ENCODE measurements at regions not wholly inside any gene's neighbourhood (a gene's known extent, or its start where the extent isn't known, plus 50 kb on each side); places are given as distances from the start of the nearest gene placed in this dataset.
"Not testable (repeated sequence)": the region's sequence is repeated elsewhere in the genome, so short reads cannot be mapped to it uniquely, and the experiment has no call there.

DNA sequence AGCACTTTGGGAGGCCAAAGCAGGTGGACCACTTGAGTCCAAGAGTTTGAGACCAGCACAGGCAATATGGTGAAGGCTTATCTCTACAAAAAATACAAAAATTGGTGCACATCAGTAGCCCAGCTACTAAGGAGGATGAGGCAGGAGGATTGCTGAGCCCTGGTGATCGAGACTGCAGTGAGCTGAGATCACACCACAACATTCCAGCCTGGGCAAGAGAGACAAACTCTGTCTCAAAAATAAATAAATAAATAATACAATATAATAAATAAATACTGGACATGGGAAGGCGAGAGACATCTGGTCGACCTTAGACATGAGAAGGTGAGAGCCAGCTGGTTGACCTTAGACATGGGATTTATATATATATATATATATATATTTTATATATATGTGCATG is 119.8 kb upstream of the SLC38A4 start:
- DNase-seq (ENCODE audit: low read depth), result no peak

DNA sequence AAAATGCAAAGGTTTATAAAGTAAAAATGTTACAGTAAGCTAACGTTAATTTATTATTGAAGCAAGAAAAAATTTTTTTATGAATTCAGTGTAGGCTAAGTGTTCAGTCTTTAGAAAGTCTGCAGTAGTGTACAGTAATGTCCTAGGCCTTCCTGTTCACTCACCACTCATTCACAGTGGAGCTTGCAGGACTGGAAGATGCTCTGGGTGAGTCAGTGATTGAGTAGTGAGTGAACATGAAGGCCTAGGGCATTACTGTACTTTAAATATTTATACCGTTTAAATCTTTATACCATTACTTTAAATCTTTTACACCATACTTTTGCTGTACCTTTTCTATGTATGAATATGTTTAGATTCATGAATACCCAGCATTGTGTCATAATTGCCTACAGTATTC is 120.3 kb upstream of the SLC38A4 start:
- DNase-seq (ENCODE audit: low read depth), result no peak

DNA sequence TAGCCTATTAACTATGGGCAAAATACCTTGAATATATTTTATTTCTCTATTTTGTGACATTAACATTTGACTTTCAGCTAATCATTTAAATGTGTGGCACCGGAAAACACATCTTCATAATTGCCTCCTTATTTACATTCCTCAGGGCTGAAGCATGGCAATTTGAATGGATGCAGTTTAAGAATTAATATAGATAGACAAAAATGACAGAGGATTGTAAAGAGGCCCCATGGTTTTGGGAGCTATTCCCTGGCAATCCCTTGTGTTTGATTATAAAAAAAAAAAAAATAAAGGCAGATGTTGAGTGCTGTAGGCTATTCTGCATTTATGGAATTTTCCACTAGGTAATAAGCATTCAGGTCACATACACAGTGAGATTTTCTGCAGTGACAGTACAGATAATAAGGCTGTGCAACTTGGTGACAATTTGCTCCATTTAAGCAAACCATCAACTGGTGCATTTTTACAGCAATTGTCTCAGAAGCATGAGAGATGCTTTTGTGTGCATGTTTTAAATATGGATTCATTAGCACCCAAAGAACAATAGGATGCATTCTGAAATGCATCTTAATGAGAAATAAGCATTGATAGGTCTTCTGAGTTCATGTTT is 123.2 kb upstream of the SLC38A4 start:
- no peak for DNase-seq (ENCODE audit: low read depth)

- no peak for DNase-seq (ENCODE audit: low read depth)
Observed at GRCh38 chr12:46950094-46950493, 124.3 kb upstream of the SLC38A4 start.

DNA sequence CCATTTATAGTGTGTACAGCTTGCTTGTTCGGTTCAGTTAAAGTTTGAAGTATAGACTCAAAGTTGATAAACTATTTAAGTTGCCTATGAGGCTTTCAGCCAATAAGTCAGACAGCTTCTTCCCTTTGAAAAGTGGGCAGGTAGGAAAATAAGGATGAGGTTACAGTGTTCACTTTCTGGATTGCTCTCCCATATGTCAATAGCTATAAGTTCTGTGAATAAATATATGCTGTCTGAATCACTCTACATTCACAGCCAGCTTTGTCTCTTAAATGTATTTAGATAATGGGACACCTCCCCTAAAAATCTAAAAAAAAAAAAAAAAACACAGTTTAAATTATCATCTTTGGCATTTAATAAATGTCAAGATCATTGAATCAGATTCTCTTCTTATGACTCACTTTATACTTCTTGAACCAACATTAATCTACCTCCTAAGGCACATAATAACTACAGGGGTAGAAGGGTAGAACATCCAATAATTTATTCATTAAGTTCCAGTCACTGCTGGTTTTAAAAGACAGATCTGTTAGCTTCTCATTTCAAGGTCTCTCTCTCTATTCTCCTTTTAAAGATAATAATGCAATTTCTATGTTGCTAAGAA is 126.4 kb upstream of the PCED1B start:
- DNase-seq (ENCODE audit: low read depth), result no peak

DNA sequence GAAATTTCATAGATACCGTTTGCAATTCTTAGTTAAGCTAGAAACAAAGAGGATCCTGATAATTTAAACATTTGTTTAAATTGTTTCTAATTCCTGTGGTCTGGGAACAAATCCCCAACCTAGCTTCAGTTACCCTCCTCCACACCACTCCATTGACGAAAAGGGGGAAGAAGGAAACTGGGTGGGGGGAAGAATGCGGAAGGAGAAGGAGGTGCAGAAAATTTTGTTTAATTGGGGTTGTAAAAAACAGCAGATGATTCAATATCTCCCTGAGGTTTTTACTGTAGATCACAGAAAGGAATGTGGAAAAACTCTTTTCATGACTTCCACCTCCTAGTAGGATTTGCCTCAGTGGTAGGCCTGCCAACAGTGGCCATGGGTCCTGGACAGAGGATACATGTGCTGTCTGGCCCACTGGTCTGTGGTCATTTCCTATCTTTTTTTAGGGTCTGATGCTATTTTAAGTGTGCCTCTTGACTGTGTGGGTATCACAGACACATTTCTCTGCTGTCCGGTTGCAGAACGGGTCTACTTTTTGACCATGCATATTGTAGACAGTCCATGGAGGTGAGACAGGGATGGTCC is 122.9 kb upstream of the PCED1B start:
- DNase-seq (ENCODE audit: low read depth), result no peak

DNA sequence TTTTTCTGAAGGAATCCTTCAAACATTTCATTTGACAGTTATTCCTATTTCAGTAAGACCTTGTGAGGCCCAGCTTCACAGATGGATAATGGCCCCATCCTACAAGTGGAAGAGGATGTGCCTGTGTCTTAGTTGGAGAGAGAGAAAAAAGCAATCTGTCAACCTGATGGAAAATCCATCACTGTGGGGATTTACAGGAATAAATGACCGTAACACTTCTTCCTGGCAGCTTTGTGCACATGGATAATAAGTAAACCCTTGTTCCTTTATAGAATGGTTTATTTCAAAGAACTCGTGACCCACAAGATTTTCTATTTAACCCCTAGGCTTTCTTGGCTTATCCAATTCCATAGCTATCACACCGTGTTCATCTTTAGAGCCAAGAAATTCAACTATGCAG is 121.4 kb upstream of the PCED1B start:
- no peak for DNase-seq (ENCODE audit: low read depth)

DNA sequence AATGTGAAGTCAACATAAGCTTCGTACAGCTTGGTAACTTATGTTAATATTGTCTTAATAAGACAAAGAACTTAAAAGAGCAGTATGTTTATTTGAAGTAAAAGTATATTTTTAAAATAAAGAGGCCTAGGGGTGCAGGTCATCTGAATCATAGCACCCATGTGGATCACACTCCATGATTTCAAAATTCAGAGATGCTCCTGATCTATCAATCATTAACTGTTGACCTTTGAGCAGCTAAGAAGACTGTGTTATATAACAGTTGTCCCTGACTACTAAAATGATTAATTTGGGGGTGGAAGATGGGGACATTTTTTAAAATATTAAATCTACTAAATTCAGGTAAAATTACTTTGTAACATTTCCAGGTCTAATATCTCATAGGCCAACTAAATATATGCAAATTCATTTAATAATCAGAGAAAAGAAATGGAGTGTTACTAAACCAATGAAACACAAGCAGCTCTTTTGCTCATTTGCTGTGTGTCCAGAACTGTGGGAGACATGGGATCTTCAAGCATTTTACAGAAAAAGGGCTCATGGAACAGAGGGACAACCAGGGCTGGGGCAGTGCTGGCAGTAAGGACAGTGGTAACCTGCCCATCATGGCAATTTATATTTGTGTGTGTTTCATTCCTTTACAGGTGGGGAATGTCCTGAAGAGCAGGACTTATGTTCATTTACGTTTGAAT is 120.7 kb upstream of the PCED1B start:
- no peak for DNase-seq (ENCODE audit: low read depth)

DNA sequence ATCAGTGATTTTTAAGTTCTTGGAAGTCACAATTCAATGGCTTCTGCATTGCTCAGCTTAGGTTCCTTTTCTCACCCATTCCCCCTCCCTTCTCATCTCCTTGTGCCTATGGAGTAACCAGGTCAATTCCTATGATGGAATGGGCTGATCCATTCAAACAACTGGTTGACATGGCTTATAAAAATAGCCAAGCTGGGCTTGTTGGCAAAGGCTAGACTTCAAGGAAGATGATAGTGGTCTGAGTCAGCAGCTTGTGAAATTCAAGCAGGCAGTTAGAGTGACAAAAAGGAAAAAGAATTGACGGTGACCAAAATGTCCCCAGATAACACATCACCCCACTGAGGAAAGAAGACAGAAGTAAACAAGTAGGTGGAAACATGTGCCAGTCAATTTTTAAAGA is 119.9 kb upstream of the PCED1B start:
- peak; percentile 94 for DNase-seq (ENCODE audit: low read depth)

DNA sequence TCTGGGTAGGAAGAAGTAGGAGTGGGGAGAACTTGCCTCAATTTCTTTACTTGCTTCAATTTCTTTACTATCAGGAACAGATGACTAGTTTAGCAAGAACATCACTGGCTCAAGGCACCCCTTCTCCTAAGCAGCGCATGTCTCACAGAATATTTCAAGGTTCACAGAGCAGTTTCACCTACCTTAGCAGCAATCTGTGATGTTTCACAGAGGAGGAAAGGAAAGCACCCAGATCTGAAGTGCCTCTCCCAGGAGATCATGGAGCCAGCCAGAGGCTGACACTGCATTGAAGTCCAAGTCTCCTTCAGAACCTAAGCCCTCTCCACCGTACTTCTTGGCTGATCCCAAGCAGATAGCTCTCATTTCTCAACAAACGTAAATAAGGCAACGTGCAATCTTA is 118.7 kb upstream of the PCED1B start:
- no peak for DNase-seq (ENCODE audit: low read depth)

DNA sequence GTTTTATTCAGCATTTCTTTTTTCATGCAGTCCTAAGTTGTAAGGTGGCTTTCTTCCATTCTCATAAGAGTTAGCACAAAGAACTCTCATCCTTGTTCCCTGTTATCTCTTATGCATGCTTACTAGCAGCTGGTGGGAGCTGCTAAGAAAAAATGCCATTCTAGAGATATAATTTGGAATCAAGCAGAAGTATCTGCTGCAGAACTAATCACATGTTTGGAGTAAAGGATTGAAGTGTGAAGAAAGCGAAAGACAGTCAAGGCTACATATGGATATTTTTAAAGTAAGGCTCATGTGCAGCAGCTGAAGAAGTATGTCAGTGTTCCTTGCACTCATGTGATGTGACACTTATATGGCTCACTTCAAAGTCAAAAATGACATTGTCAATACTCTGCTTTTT is 116.2 kb upstream of the PCED1B start:
- DNase-seq (ENCODE audit: low read depth), result no peak

- peak; percentile 87 for DNase-seq (ENCODE audit: low read depth)
Observed at GRCh38 chr12:46963977-46964971, 115.1 kb upstream of the PCED1B start.

DNA sequence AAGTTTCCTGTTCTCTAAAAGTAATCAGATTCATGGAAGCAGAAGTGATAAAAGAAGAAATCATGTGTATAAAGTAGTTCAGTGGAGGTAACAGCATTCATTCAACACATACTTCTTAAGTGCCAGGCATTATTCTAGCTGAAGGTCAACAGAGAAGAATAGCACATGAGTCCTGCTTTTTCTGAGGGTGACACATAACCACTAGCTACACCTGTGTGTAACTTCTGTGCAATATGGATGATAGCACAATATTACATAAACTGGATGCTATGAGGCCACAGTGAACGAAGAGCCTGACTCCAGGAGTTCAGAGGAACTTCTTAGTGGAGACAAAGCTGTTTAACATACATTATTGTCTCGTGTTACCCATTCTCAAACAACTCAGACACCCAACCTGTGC is 114.3 kb upstream of the PCED1B start:
- no peak for DNase-seq (ENCODE audit: low read depth)

- no peak for DNase-seq (ENCODE audit: low read depth)
Observed at GRCh38 chr12:46965880-46966279, 113.5 kb upstream of the PCED1B start.

DNA sequence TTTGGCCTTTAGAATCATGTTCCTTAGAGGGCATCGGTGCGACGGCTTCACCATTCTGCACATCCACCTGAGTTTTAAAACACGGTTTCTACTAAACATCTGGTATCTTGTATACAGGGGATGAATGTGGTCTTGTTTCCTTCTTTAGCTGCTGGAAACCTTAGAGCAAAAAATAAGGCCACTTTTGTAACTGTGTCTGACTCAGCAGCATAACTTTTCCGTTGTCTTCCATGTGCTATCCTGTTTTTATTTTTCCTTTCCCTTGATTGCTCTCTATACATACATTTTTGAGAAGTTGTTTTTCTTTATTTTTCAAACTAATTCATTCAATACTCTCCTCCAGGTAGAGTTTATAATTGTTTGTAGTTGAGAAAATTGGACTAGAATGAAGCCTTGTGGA is 108.8 kb upstream of the PCED1B start:
- DNase-seq (ENCODE audit: low read depth), result no peak

- DNase-seq (ENCODE audit: low read depth), result not testable (repeated sequence)
Observed at GRCh38 chr12:46973937-46974336, 105.5 kb upstream of the PCED1B start.

DNA sequence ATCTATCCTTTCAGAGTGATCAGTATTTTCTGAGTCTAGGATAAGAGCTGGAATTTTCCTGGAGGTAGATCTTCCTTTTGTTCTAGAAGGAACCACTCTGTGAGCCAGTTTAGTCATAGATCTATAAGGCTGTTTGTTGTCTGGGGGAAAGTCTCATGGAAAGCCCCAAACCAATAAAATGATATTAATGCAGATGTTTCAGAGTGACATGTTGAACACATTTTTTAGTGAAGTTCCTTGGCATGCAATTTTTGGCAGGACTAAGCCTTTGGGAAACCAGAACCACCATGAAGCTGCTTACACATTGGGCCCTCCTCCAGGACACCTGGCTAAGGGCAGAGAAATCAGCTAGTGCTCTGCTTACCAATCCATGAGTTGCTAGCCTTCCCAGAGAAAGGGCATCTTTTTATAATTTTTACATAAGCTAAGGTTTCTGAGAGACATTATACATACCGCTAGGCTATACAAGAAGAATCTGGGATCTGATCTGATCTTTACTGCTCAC is 101.5 kb upstream of the PCED1B start:
- DNase-seq (ENCODE audit: low read depth), result no peak

DNA sequence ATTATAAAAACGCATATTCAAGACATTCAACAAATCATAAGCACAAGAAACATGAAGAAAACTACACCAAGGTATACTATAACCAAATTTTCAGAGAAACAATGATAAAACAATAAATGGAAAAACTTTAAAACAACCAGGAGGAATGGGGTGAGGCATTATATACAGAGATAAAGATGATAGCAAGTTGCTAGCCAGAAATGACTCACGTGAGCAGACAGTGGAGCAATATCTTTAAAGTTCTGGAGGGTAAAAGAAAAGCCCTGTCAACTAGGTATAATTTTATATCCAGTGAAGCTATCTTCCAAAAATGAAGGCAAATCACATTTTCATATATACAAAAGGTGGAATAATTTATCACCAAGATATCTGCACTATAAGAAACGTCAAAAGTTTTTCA is 97.8 kb upstream of the PCED1B start:
- DNase-seq (ENCODE audit: low read depth), result no peak

- no peak for DNase-seq (ENCODE audit: low read depth)
Observed at GRCh38 chr12:46982629-46983392, 96.6 kb upstream of the PCED1B start.

DNA sequence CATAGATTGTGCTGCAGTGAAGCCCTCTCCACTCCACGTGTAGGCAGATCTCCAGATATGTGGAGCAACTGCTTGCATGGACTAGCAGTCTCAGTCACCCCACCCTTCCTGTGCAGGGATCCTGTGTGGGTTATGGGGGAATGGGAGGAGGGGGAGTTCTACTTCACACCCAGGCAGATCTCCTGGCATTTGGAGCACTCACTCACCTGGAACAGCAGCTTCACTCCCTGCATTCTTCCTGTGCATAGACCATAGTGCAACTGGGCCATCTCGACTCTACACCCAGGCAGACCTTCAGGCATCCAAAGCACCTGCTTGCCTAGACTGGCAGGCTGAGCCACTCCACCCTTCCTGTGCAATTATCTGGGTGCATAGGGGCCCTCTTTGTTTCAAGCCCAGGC is 96.0 kb upstream of the PCED1B start:
- no peak for DNase-seq (ENCODE audit: low read depth)
